Right renal pelvis (tissue), 4 donors: ENCODE measurements at regions not wholly inside any gene's neighbourhood (a gene's known extent, or its start where the extent isn't known, plus 50 kb on each side); places are given as distances from the start of the nearest gene placed in this dataset.

ENCODE experiments used
- DNase-seq, 4 donors: peaks; one replicate each; pipeline ENCODE4 v3.0.0-alpha.2; 2013; ENCODE audit warnings: low read depth in 4 of 4, low spot score in 3 of 4, missing footprints in 1 of 4

DNA sequence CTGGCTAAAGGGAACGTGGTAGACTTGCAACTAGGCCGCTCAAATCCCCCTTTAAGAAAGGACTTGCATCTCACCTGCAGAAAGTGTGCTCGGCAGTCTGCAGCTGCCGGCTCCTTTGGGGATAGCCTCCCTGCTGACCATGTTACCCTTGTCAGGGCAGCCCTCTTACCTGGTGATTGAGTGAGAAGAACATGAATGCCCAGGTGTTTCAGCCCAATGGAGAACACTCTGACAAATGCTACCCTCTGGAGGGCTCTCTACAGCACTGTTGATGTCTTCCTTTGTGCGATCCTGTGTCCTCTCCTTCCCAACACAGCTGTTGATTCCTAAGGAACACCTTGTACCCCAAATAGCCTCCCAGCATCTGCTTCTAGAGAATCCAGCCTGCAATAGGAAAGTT lies 178.7 kb upstream of the LDB2 start:
- no peak for DNase-seq

DNA sequence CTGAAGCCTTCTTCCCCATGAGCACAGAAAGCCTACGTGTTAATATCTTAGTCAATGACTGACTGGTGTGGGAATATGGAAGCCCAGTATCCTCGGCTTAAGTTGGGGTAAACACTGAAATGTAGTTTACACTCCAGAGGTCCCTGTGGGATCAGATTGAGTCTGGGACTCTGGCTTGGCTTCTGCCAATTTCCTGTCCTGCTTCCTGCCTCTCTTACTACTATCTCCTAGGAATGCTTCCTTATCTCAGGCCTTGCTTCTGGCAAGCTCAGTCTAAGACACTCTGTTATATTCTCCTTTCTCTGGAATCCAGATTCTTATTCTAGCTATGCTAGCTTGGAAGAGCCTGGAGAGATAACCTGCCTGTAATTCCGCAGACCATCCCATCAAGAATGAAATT lies 174.0 kb upstream of the LDB2 start:
- no peak for DNase-seq

DNA sequence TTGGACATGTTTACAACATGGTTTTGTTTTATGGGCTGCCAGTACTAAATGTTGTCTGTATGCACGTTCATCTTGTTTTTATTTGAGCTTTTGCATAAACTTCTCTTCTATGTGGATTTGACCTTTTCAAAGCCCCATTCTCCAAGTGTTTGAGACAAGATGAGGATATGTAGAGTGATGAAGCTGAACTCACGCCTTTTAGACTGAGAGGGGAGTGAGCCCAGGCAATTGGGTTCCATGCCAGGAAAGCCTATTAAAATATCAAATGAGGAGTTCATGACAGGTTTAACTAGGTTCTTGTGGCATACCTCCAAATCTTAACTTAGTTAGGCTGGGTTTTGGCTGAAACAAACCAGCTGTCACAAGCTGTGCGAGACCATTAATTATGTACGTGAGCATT lies 170.4 kb upstream of the LDB2 start:
- peak in 2 of 4 donors; percentile 49 to 55 for DNase-seq

DNA sequence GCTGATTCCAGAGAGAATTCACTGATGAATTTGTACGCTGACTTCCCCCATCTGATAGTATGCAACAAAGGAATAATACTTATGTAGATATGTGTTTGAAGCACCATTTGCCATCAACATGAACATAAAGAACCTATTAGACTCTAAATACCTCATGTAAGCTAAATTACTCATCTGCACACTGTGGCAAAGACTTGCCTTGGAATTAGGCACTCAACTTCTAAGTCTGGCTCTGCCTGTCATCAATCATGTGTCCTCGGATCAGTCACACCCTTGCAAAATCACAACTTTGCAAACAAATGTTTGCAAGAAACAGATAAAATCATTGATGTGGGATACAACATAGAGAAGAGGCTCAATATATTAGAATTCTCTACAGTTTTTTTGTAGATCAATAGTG lies 169.9 kb upstream of the LDB2 start:
- DNase-seq, result no peak

DNA sequence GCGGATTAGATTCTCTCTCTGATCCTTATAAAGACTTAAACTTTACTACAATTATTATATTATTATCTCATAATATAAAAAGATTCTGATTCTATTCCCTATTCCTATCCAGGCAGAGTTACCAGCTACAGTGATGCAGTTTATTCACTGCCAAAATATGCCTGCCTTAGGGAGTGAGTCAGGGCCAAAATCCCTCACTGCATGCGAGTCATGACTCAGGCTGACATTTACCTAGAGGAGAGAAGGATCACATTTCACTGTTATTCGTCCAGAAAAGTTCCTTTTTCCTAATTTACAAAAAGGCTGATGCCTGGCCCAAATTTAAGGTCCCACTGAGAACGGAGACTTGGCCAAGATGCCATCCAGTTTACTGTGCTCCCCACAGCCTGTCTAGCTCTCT lies 168.5 kb upstream of the LDB2 start:
- no peak for DNase-seq

DNA sequence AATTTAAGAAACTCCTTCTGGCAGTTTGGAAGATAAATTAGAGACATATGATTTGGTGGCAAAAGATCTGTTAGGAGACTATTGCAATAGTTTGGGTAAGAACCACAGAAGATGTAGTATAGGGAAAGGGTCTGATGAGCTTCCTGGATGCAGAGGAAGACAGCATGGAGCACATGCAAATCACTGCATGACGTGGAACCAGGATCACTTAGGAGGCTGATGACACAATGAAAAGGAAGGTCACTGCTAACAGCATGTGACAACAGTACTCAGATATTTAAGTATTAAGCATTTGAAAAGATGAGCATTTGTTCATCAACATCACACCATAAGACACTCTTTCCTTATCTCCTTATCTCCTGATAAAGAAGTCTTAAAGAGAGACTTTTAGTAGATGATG lies 167.8 kb upstream of the LDB2 start:
- DNase-seq, result no peak

DNA sequence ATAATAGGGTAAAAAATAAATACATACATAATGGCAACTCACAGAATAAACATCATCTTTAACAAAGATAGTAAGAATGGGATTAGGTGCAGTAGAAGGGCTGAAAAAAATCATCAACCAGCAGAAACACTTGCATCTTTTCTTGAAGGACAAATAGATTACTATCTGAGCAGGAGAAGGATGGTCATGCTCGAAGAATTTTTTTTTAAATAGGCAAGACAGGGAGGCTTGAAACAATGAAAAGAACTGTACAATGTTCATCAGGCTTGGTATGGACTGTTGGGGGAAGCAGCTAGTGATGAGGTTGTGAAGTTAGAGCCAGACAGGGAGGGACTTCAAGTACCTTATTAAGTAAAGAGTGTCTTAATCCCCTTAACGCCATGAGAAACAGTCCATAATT lies 167.4 kb upstream of the LDB2 start:
- DNase-seq, result no peak

DNA sequence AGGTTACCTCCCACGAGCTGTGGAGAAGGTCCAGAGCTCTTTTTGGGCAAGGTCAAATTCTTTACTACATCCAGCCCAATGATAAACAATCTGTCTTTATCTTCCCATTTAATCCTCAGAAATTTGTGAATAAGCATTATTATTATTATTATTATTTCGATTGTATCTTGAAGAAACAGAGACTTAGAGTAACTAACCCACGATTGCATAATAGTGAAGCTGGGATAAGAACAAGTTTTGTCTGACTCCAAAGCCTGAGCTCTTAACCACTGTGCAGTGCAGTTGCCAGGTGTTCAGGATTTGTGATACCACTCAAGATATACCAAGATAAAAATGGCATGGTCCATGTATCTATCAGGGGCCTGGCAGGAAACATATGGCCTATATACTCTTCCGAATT lies 166.5 kb upstream of the LDB2 start:
- no peak for DNase-seq

DNA sequence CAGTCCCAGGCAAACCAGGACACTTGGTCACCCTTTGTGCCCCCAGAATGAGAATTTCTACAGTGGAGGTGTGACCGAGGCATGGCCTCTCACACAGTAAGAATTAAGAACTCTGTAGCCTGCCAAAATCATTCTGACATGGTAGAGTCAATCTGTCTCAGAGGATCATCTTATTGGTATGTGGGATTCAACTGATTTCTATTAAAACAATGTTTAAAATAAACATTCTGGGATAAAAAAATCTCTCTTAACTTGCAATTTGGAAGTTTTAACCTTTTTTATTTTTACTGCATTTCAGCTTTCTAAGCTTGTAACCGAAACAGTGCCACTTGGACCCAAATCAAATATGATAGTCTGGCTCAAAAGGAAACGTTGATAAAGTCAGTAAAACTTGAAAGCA lies 165.4 kb upstream of the LDB2 start:
- no peak for DNase-seq

DNA sequence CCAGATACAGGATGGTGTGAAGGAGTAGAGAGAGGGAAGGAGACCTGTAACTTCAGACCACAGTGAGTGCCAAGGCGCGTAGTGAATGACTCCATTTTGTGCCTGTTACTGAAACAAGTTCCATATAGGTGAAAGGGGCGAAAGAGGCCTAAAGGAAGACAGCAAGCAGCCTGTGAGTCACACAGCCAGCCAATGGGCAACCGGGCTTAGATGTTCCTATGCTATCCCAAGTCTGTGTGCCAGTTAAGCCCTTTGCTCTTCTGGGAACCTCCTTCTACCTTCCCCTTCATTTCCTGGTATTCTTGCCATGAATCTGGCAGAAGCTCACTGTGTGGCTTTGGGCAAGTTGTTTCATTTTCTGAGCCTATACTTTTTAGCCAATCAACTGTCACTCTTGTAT lies 161.8 kb upstream of the LDB2 start:
- DNase-seq, result no peak

DNA sequence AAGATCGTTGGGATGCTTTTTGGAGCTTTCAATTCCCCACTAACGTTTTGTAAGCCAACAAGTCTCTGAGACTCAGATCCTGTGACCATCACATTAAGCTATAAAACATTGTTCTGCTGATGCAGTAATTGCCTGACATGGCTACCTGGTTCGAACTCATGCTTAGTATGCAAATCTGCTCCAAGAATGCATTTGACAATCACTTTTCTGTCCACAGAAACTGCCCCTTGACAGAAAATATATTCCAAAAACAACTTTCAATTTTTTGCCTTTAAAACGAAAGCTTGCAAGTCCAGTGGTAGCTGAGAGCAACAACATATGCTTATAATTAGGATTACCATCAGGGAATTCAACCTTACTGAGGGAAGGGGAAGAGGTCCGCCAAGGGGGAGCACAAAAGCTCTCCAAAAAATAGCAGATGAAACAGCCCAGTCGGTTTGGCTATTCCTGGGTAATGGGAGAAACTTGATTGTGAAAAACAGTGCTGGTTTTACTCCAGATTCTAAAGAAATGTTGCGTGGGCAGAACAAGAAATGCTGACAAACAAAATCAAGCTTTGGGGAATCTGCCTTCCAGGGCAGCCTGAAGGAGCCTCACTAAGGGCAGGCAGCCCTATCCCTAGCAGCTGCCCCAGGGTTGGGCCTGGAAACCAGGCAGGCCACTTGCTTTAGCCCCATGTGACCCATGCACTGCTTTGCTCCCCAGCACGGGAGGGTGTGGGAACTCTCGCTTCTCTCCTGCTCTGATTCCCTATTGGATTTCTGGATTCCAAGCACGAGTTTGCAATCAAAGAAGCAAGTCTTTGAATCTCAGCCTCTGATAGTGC lies 160.7 kb upstream of the LDB2 start:
- no peak for DNase-seq

DNA sequence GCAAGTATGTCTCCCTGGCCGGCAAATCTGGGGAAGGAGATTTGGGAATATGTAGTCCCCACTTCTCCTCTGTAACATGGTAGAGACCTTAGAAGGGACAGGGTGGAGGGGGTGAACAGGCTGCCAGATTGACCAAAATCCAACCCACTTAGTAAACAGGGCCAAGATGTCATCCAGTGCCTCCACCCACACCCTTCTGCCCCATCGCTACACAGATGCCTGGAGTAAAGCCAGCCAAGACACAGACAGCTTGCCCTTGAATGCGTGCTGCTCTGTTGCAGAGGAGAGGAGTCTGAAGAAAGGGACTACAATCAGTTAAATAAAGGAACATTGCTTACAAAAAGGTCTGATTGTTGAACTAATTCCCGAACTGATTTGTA lies 160.1 kb upstream of the LDB2 start:
- no peak for DNase-seq

DNA sequence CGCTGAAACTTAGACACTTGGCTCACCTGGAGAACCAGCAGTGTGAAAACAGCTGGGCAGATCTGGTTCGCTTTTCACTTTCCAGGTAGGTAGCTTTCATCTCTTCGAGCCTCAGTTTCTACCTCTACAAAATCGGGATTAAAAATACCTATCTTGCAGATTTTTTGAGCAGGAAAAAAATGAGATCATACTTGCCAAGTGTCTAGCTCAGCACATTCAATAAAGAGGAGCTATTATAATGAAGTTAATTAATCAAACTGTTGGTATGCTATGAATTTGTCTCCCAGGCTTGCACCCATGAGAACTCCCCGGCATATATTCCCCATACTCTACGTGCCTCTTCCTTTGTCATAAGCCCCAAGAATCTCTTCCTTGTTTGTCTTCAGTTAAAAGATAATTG lies 158.6 kb upstream of the LDB2 start:
- no peak for DNase-seq

DNA sequence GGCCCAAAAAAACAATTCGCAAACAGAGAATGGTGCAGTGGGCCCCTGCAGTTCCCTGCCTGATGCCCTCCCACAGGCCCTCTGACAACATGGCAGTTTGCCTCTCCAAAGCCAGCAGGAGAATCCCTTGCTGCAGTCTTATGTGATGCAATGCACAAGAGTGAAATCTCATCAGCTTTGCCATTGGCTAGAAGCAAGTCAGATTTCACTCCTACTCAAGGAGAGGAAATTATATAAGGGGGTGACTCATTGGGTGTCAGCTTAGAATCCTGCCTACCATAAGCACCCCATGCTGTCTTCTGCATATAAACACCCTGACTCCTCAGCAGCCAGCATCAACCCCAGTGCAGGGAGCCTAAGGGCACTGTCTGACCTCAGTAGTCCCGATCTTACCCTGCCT lies 157.3 kb upstream of the LDB2 start:
- DNase-seq, result no peak

DNA sequence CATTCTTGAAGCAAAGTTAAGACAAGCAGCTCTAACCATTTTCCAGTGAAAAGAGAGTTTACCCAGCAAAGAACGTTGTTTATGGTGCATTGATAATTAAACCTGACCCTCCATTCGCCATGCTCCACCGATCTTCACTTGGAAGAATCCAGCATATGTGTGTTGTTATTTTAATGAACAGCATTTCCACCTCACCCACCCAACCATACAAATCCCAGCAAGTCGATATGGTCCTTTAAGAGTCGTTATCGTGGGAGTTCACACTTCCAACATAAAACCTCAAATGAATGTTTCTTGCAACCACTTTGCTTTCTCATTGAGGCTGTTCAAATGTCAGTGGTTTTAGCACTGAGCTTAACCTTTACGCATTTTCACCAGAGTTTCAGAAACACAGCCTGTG lies 147.4 kb upstream of the LDB2 start:
- no peak for DNase-seq

DNA sequence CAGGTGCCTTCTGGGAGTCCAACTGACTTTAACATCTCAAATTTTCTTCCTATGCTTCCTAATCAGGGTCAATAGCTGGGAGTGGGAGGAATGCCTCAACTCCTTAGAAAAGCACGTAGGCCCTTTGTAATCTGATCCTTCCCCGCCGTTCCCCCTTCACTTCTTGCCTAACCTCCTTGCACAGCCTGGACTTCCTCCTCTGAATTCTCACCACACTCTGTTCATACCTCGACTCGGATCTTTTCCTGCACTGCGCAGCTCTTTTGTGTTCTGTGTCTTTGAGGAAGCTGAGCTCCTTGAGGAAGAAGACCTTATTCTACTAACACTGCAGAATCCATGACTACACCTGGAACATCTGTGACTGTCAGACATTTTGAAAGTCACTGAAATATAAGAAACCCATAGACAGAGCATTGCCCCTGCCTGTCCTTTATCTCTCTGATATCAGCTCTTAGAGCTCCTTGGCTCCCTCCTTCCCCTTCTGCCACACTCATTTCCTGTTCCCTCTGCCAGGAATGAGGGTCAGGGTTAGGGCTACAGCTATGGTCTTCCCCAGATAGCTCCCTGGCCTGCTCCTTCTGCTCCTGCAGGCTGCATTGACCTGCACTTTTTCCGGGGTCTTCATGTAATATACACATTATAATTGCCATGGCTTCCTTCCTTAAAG lies 140.2 kb upstream of the LDB2 start:
- DNase-seq, result no peak

DNA sequence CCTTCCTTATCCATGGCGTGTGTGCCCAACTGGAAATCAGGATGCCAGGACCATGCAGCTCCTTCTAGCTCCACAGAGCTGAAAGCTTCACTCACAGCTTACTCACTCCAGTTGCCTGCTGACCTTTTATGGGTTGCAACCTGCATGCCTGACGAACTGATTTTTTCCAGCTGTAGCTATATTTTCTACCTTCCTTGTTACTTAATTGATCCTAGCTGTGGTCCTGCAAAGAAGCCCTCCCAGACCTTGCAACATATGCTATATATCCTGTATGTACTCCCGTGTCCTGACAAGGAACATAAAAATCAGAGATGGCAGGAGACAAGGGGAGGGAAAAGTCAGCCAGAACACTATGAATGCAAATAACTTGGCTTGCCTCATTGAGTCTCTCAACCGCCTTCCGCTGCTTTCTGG lies 135.3 kb upstream of the LDB2 start:
- peak in 3 of 4 donors; percentile 46 to 63 (median 51) for DNase-seq

DNA sequence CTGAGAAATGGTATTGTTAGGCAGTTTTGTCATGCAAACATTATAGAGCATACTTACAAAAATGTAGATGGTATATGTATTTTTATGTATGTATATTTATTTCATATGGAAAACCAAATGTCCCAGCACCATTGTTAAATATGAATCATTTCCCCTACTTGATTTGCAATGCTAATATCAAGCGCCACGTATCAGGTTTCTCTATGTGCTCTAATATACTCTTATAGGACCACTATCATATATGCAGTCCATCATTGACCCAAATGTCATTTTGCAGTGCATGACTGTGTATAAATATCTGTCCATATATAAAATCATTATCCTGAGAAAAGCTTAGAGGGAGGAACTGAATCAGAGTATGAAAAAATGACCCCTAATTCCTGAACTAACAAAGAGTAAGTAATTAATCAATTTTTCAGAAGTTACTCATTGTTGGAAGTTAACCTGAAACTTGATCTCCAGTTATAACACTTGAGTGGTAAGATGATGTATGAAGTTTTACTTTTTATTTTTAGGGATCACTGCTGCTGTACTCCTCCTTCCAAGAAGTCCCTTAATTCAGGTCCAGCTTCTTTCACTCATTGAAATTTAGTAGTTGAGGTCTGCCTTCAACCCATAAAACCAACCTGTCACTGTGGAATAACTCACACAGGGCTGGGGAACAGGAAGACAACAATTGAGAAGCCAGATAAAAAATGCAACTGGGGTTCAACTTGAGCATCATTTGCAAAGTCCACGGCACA lies 134.8 kb upstream of the LDB2 start:
- DNase-seq, result peak in 3 of 4 donors; percentile 48 to 72 (median 49)

DNA sequence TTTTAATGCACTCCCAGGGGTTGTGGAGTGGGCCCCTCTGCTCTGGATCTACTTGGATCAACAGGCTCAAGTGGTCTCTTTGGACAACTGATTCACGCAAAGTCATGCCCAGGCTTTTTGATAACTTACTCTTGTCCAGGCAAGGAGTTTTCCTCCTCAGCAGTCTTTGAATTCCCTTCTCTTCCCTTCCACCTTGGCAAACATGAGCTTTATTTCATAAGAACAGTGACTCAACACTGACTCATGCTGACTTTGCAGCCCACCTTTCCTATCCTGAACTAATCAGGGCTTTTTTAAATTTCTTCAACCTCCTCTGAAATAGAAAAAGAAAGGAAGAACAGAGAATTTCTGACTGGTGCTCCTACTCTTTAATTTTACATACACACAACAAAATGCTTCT lies 132.1 kb upstream of the LDB2 start:
- no peak for DNase-seq

DNA sequence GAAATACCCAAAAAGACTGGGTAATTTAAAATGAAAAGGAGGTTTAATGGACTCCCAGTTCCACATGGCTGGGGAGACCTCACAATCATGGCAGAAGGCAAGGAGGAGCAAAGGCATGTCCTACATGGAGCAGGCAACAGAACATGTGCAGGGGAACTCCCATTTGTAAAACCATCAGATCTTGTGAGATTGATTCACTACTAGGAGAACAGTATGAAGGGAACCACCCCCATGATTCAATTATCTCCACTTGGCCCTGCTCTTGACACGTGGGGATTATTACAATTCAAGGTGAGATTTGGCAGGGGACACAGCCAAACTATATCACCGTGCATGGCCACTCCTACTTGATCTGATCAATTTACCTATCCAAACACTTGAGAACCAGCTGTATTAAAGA lies 131.5 kb upstream of the LDB2 start:
- no peak for DNase-seq

DNA sequence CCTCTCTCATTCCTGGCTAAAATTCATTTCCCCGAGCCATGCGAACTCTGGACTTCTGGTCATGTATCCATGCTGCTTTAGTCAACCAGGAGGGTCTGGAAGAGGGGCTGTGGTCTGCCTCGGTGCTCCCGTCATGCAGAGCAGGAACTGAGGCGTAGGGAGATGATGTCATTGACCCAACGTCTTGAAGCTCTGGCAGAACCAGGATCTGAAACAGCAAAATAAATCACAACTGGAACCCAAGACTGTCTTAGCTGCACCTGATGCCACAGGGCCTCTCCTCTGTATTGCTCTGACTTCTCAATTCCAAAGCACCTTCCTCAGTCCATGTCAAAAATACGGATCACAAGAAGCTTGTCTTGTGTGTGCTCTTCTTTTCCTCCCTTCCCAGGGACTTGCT lies 131.0 kb upstream of the LDB2 start:
- no peak for DNase-seq

DNA sequence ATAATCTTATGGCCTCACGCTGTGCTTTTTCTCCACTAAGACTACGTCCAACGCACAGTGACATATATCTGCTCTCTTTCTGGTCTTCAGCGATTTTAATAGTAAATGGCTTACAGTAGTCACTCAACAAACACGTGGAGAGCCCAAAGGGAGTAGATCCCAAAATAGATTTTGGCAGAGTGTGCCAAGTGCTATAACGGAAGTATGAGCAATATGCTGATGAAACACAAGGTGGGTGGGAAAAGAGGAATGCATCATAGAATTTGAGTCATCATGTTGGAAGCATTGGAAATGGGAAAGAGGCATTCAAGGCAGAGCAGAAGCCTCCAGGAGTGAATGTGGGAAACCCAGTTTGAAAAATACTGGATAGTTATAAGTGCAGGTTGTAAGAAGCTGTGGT lies 129.1 kb upstream of the LDB2 start:
- no peak for DNase-seq
